Rectal smooth muscle tissue (tissue), 1 donor: ENCODE measurements at regions not wholly inside any gene's neighbourhood (a gene's known extent, or its start where the extent isn't known, plus 50 kb on each side); places are given as distances from the start of the nearest gene placed in this dataset.

ENCODE experiments used
- H3K27ac ChIP-seq: one replicate; pipeline ENCODE4 v1.7.0; 2013; ENCODE audit warnings: low read depth, low read length, inconsistent platforms
- H3K27me3 ChIP-seq: one replicate; pipeline ENCODE4 v1.7.0; 2013; ENCODE audit warnings: low read length; ENCODE audit not compliant: control insufficient read depth, insufficient read depth
- H3K36me3 ChIP-seq: one replicate; pipeline ENCODE4 v1.7.0; 2013; ENCODE audit warnings: low read length; ENCODE audit not compliant: control insufficient read depth, insufficient read depth
- H3K4me1 ChIP-seq: one replicate; pipeline ENCODE4 v1.7.0; 2013; ENCODE audit warnings: low read length; ENCODE audit not compliant: control insufficient read depth, insufficient read depth
- H3K4me3 ChIP-seq: one replicate; pipeline ENCODE4 v1.7.0; 2013; ENCODE audit warnings: low read length
- H3K9ac ChIP-seq: one replicate; pipeline ENCODE4 v1.7.0; 2013; ENCODE audit warnings: low read length

- no peak overlapping the region for H3K9ac ChIP-seq
These were observed 83.3 kb downstream of the FOXA2 start for GRCh38 chr20:22501034-22501433.

DNA sequence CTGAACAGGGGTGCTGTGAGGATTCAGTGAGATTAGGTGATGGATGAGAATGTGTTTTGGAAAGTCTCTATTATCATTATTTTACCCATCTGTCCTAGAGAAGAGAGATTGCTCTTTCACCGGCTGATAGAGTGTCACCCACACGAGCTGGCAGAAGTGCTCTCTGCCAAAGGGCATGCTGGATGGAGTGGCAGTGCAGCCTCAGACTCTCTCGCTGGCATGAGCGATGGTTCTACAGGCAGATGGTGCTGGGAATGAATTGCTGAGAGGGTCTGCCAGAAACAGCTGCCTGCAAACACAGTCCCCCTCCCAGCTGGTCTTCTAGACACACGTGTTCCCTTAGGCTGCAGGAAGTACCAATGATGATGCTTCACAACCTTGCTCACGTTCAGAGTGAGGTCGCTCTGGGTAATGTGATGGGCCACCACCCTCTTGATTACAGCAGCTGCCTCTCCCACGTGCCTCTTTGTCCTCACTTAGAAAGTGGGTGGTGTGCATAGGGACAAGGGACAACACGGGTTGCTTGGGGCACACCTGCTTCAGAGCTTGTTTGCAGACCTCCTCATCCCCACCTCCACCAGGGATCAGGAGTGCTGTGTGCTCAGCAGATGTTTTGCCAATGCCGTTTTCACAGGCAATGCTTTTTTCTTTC is 84.7 kb downstream of the FOXA2 start:
- no peaks in the 10 kb centered on the region for H3K27me3 ChIP-seq
- H3K36me3 ChIP-seq: no peaks in the 10 kb centered on the region
- no peak overlapping the region for H3K27ac ChIP-seq
- H3K4me3 ChIP-seq: no peak overlapping the region
- H3K9ac ChIP-seq: no peak overlapping the region
- no peaks in the 10 kb centered on the region for H3K4me1 ChIP-seq

More at GRCh38 chr20:22501034-22501433, 83.3 kb downstream of the FOXA2 start:
- no peaks in the 10 kb centered on the region for H3K36me3 ChIP-seq
- no peak overlapping the region for H3K27ac ChIP-seq
- H3K4me1 ChIP-seq: no peaks in the 10 kb centered on the region
- no peaks in the 10 kb centered on the region for H3K27me3 ChIP-seq
- no peak overlapping the region for H3K4me3 ChIP-seq

GRCh38 chr20:22496817-22497216 is 87.6 kb downstream of the FOXA2 start:
- Histone ChIP-seq H3K36me3 (no peaks in the 10 kb centered on the region), H3K9ac (no peak overlapping the region), H3K4me1 (no peaks in the 10 kb centered on the region), H3K27ac (no peak overlapping the region), H3K27me3 (peaks cover 2% of the 10 kb centered on the region), H3K4me3 (no peak overlapping the region)

- Histone ChIP-seq H3K27ac (no peak overlapping the region), H3K27me3 (peaks cover 2% of the 10 kb centered on the region), H3K4me1 (no peaks in the 10 kb centered on the region), H3K9ac (no peak overlapping the region), H3K4me3 (no peak overlapping the region), H3K36me3 (no peaks in the 10 kb centered on the region)
These were observed 88.6 kb downstream of the FOXA2 start for GRCh38 chr20:22495789-22496188.

- Histone ChIP-seq H3K9ac (no peak overlapping the region), H3K4me1 (no peaks in the 10 kb centered on the region), H3K36me3 (no peaks in the 10 kb centered on the region), H3K4me3 (no peak overlapping the region), H3K27ac (no peak overlapping the region), H3K27me3 (peaks cover 2% of the 10 kb centered on the region)
These were observed 89.2 kb downstream of the FOXA2 start for GRCh38 chr20:22495172-22495571.

DNA sequence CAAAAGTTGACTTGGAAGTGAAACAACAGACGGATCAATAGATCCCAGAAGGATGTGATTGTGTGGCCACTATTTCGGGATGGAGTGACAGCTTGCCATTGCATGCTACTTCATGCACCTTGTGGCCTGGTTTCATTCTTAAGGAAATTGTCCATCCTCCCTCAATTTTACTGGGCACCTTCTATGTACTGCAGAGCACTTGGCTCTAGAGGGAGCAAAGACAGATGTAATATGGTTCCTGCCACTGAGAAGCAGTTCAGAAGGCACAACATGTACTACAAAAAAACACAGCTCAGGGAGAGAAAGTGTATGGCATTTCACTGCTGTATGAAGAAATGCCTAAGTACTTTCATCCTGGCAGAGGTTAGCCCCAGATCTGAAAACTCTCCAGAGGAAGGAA is 91.9 kb downstream of the FOXA2 start:
- Histone ChIP-seq H3K36me3 (no peaks in the 10 kb centered on the region), H3K4me1 (no peaks in the 10 kb centered on the region), H3K9ac (no peak overlapping the region), H3K27ac (no peak overlapping the region), H3K4me3 (no peak overlapping the region), H3K27me3 (peaks cover 2% of the 10 kb centered on the region)

GRCh38 chr20:22491194-22491505 is 93.2 kb downstream of the FOXA2 start:
- Histone ChIP-seq H3K36me3 (no peaks in the 10 kb centered on the region), H3K4me1 (no peaks in the 10 kb centered on the region), H3K4me3 (no peak overlapping the region), H3K9ac (no peak overlapping the region), H3K27me3 (peaks cover 2% of the 10 kb centered on the region), H3K27ac (no peak overlapping the region)

- H3K4me3 ChIP-seq: no peak overlapping the region
- no peak overlapping the region for H3K27ac ChIP-seq
- peaks cover 2% of the 10 kb centered on the region for H3K27me3 ChIP-seq
- H3K9ac ChIP-seq: no peak overlapping the region
- H3K4me1 ChIP-seq: no peaks in the 10 kb centered on the region
- no peaks in the 10 kb centered on the region for H3K36me3 ChIP-seq
These were observed 93.8 kb downstream of the FOXA2 start for GRCh38 chr20:22490287-22491193.

DNA sequence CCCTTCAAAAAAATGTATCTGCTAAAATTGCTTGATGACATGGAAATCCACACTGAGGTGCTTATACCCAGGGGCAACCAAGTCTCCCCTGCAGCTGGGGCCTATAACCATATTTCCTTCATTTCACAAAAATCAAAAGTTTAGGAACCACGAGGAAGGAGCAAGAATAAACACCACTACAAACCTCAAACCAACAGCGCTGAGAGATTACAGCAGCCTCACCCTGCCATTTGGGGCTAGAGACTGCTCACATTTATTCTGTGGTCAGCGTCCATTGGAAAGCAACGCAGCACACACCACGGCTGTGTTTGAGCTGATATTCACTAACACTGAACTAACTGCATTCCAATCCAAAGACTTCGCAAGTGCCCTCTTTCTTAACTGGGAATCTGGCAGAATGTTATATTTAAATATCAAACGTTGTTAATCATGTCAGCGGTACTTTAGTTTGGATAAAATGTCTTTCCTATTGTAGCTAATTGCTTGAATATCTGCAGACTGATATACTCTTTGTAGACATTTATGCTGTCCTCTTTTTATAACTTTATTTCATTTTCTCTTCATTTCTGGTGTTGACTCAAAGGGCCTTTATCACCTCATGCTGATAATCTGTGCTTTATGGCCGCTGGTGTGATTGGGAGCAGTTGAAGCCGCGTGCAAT is 94.6 kb downstream of the FOXA2 start:
- Histone ChIP-seq H3K4me3 (no peak overlapping the region), H3K27me3 (peaks cover 2% of the 10 kb centered on the region), H3K36me3 (no peaks in the 10 kb centered on the region), H3K27ac (no peak overlapping the region), H3K4me1 (no peaks in the 10 kb centered on the region), H3K9ac (no peak overlapping the region)

- H3K4me1 ChIP-seq: no peaks in the 10 kb centered on the region
- no peaks in the 10 kb centered on the region for H3K36me3 ChIP-seq
- H3K27me3 ChIP-seq: no peaks in the 10 kb centered on the region
- no peak overlapping the region for H3K9ac ChIP-seq
- no peak overlapping the region for H3K4me3 ChIP-seq
- no peak overlapping the region for H3K27ac ChIP-seq
These were observed 104.0 kb downstream of the FOXA2 start for GRCh38 chr20:22480336-22480735.

- Histone ChIP-seq H3K36me3 (no peaks in the 10 kb centered on the region), H3K27me3 (no peaks in the 10 kb centered on the region), H3K9ac (no peak overlapping the region), H3K27ac (no peak overlapping the region), H3K4me3 (no peak overlapping the region), H3K4me1 (no peaks in the 10 kb centered on the region)
These were observed 108.7 kb downstream of the FOXA2 start for GRCh38 chr20:22475662-22476061.

DNA sequence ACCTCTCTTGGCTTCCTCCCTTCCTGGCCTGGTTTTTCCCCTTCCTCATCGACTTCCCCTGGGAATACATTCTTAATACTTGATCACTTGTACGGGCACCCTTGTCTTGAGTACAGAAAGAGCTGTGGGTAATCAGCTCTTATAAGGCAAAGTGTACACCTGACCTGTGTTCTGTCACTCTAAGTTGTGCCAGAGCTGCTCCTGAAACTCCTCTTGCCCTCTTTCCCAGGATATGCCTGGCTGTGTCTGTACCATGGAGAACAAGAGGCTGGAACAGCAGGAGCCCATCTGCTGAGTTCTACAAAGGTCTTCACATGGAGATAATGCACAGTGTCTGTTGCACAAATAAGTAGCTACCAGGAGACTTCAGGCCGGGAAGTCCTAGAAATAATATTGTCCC is 110.1 kb downstream of the FOXA2 start:
- H3K27ac ChIP-seq: no peak overlapping the region

More for the DNA sequence above, 110.1 kb downstream of the FOXA2 start:
- H3K9ac ChIP-seq: no peak overlapping the region
- no peaks in the 10 kb centered on the region for H3K4me1 ChIP-seq
- H3K4me3 ChIP-seq: no peak overlapping the region
- no peaks in the 10 kb centered on the region for H3K36me3 ChIP-seq
- H3K27me3 ChIP-seq: no peaks in the 10 kb centered on the region
